ENCODE measurements at regions not wholly inside any gene's neighbourhood (a gene's known extent, or its start where the extent isn't known, plus 50 kb on each side); places are given as distances from the start of the nearest gene placed in this dataset.

- DNase-seq (ENCODE audit: low read depth), result no peak
- TF ChIP-seq, protein P1, sequence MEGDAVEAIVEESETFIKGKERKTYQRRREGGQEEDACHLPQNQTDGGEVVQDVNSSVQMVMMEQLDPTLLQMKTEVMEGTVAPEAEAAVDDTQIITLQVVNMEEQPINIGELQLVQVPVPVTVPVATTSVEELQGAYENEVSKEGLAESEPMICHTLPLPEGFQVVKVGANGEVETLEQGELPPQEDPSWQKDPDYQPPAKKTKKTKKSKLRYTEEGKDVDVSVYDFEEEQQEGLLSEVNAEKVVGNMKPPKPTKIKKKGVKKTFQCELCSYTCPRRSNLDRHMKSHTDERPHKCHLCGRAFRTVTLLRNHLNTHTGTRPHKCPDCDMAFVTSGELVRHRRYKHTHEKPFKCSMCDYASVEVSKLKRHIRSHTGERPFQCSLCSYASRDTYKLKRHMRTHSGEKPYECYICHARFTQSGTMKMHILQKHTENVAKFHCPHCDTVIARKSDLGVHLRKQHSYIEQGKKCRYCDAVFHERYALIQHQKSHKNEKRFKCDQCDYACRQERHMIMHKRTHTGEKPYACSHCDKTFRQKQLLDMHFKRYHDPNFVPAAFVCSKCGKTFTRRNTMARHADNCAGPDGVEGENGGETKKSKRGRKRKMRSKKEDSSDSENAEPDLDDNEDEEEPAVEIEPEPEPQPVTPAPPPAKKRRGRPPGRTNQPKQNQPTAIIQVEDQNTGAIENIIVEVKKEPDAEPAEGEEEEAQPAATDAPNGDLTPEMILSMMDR (conservative IDR thresholded peaks at IDR 0.05; ENCODE audit: low read depth, low read length), result no peak
- H3K4me3 ChIP-seq (ENCODE audit: low read depth, low read length), result no peak overlapping the region
Measured at GRCh38 chr2:129895526-129896082, 83.9 kb upstream of the RAB6C start.

DNA sequence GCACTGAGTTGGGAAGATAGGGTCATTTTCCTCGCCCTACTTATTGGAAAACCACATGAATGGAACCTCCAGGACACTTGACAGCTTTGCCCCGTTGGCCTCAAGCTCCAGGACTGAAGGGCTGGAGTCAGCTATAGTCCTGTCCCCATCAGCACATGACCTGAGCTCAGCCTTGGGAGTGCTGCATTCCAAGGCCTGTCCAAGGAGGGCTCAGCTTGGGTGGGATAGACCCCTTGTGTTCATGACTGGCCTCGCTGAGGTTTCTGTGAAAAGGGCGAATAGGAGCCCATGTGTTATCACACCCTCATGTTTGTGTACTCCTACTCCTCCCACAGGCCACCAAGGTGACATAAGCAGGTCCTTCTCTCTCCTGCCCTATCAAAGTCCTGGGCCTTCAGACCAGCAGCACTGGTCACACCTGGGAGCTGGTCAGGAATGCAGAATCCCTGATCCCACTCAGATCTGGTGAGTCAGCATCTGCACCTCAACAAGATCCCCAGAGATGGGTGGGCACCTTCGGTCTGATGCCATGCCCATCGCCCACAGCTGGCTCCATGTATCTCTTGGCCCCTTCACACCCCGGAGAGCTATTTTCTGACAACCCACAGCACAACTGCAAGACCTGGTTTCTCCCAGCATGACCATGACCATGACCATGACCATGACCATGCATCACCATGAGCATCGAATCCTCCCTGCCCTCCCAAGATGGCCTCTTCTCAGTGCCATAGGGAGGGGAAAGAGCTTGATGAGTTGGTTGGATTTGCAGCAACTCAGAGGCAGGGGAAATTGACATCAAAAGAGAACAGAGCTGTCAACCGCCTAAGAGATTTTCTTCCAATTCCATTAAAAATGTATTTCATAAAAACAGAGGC lies 83.0 kb upstream of the RAB6C start:
- no peak for DNase-seq (ENCODE audit: low read depth)
- TF ChIP-seq, protein P1 (conservative IDR thresholded peaks at IDR 0.05; ENCODE audit: low read depth, low read length), result no peak

GRCh38 chr2:129901754-129902415 lies 77.6 kb upstream of the RAB6C start:
- H3K4me3 ChIP-seq (ENCODE audit: low read depth, low read length), result no peak overlapping the region
- TF ChIP-seq, protein P1 (conservative IDR thresholded peaks at IDR 0.05; ENCODE audit: low read depth, low read length), result no peak
- no peak for DNase-seq (ENCODE audit: low read depth)

More for the DNA sequence above, 83.0 kb upstream of the RAB6C start:
- no peak overlapping the region for H3K4me3 ChIP-seq (ENCODE audit: low read depth, low read length)

DNA sequence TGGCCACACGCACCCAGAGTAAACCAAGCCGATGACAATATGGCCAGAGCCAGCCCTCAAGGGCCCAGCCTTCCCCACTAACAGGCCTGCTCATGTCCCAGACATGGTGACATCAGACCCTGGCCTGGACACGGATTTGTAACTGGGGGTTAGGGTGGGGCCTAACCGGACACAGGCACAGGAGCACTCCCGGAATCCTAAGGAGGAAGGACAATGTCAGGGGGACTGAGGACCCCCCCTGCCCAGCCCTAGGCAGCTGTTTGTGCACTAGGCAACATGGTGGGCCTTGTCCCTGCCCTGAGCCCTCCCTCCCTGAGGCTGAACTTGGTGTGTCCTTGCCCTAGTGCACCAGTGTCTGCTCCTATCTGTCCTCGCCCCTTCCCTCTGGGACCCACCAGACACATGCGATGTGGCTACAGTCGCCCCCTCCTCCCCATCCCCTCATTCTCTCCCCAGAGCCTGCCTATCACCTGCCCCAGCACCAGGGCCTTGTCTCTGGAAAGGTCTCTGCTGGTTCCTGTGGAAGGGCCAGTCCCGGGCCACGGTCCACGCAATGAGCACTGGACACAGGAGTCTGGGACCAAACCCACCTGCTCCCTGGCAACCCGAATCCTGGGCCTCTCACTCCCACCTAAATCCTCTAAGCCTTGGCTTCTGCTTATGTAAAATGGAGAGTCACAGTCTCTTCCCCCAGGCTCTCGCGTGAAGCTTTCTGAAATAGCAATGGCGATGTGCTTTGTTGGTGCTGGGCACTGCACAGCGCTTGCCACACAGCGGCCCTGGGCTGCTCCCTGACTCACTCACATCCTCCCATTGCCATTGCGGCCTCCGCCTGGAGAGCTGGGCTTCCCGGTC lies 76.5 kb upstream of the RAB6C start:
- TF ChIP-seq, protein P1 (conservative IDR thresholded peaks at IDR 0.05; ENCODE audit: low read depth, low read length), result no peak
- no peak overlapping the region for H3K4me3 ChIP-seq (ENCODE audit: low read depth, low read length)
- DNase-seq (ENCODE audit: low read depth), result no peak

GRCh38 chr2:129903586-129904425 lies 75.7 kb upstream of the RAB6C start:
- H3K4me3 ChIP-seq (ENCODE audit: low read depth, low read length), result no peak overlapping the region
- TF ChIP-seq, protein P1 (conservative IDR thresholded peaks at IDR 0.05; ENCODE audit: low read depth, low read length), result no peak
- DNase-seq (ENCODE audit: low read depth), result no peak

All from choroid plexus epithelial cell (primary cell).